ENCODE measurements at regions not wholly inside any gene's neighbourhood (a gene's known extent, or its start where the extent isn't known, plus 50 kb on each side); places are given as distances from the start of the nearest gene placed in this dataset.

DNA sequence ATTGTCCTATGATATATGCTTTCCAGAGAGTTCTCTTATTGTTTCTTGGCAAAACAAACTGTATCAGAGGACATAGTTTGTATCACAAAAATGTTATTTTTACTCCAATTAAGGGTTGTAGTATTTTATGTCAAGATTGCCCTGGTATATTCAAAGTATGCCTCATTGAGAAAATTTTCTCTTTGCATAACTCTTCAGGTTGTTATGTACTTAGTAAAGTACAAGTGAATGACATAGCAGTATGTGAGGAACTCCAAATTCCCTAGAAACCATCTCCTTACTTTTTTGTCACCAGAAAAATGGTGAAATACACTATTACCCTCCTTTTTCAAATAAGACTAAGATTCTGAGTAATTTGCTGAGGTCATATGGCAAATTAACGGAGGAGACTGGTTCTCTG, 355.3 kb downstream of the NFIB start:
- H3K9me3 ChIP-seq = no peaks in the 10 kb centered on the region
- no peaks in the 10 kb centered on the region for H3K36me3 ChIP-seq
- no peak for DNase-seq
- no peaks in the 10 kb centered on the region for H3K27me3 ChIP-seq
- TF ChIP-seq, protein P1, sequence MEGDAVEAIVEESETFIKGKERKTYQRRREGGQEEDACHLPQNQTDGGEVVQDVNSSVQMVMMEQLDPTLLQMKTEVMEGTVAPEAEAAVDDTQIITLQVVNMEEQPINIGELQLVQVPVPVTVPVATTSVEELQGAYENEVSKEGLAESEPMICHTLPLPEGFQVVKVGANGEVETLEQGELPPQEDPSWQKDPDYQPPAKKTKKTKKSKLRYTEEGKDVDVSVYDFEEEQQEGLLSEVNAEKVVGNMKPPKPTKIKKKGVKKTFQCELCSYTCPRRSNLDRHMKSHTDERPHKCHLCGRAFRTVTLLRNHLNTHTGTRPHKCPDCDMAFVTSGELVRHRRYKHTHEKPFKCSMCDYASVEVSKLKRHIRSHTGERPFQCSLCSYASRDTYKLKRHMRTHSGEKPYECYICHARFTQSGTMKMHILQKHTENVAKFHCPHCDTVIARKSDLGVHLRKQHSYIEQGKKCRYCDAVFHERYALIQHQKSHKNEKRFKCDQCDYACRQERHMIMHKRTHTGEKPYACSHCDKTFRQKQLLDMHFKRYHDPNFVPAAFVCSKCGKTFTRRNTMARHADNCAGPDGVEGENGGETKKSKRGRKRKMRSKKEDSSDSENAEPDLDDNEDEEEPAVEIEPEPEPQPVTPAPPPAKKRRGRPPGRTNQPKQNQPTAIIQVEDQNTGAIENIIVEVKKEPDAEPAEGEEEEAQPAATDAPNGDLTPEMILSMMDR (IDR thresholded peaks at IDR 0.05; ENCODE audit: low read depth, low read length) = no peak
- no peaks in the 10 kb centered on the region for H3K4me1 ChIP-seq
- no peak overlapping the region for H3K4me3 ChIP-seq (ENCODE audit: low read depth, low read length)

DNA sequence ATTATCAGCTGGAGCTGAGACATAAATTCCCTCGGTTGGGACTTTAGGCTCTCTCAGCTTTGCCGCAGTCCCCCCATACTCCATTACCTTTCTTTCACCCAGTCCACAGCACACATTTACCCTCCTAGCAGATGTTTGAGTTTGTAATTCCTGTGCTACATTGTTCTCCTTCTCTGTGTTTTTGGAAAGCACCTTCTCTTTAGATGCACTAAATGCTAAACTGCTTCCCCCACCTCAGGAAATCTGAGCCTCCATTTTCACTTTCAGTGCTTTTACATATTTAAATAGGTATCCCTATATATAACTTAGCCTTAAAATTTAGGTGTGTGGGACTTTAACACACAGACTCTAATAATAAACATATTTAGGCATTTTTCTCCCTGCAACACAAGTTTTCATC, 356.9 kb downstream of the NFIB start:
- Histone ChIP-seq H3K27me3 (no peaks in the 10 kb centered on the region), H3K9me3 (no peaks in the 10 kb centered on the region), H3K4me1 (no peaks in the 10 kb centered on the region), H3K36me3 (no peaks in the 10 kb centered on the region), H3K4me3 (ENCODE audit: low read depth, low read length) (no peak overlapping the region)
- TF ChIP-seq, protein P1 (IDR thresholded peaks at IDR 0.05; ENCODE audit: low read depth, low read length) = no peak
- no peak for DNase-seq

DNA sequence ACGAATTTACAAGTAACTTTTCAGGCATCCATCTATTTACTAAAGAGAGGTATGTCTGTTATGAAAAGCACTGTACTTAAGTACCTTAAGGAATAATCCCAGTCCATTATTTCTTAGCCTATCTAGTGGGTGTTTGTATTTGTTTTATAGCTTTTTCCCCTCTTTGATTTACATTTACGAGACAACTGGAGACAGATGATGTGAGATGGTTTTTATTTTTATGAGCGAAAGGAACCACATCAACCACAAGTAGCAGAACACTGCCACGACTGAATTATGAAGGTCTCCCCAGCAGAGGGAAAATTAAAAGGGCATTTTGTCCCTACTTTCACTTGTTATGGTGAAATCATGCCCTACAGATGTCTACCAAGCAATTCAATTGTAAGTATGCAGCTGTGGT, 357.8 kb downstream of the NFIB start:
- H3K9me3 ChIP-seq = no peaks in the 10 kb centered on the region
- no peaks in the 10 kb centered on the region for H3K36me3 ChIP-seq
- no peak for DNase-seq
- H3K4me1 ChIP-seq = no peaks in the 10 kb centered on the region
- H3K27me3 ChIP-seq = no peaks in the 10 kb centered on the region
- TF ChIP-seq, protein P1 (IDR thresholded peaks at IDR 0.05; ENCODE audit: low read depth, low read length) = no peak
- H3K4me3 ChIP-seq (ENCODE audit: low read depth, low read length) = no peak overlapping the region

DNA sequence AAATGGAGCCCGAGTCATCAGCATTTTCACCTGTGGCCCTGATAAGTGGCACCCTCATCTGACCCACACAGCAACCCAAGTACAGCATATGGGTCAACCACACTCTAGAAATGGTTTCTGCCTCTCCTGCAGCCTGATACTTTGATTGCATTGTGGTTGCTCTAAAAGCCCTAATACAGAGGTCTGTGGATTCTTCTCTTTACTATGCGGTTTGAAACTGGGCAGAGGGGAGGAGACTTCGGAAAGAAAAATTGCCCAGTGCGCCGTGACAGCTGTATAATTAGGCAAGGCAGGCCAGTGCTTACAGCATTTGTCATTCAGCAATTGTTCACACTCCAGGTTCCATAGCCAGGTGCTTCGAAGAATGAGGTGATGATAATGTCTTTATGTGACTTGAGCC, 361.0 kb downstream of the NFIB start:
- H3K27me3 ChIP-seq = no peaks in the 10 kb centered on the region
- DNase-seq = no peak

DNA sequence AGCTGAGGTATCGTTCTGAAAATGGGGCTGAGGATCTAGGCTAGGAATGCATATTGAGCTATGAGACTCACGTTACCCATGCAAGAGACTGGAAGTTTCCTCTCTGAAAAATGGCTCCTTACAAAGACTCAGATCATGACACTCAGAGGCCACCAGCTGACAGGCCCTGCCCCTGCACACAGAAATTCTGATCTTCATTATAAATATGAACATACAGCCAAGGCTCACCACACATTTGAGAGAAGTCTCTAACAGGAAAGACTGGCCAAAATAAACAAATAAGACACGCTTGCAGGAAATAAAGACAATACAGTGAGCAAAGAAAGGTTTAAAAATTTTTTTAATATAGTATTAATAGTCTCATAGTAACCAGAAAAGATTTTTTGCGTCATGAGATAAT, 365.9 kb downstream of the NFIB start:
- H3K9me3 ChIP-seq = no peaks in the 10 kb centered on the region
- TF ChIP-seq, protein P1 (IDR thresholded peaks at IDR 0.05; ENCODE audit: low read depth, low read length) = no peak
- no peaks in the 10 kb centered on the region for H3K4me1 ChIP-seq
- DNase-seq = no peak
- no peaks in the 10 kb centered on the region for H3K36me3 ChIP-seq
- H3K4me3 ChIP-seq (ENCODE audit: low read depth, low read length) = no peak overlapping the region
- H3K27me3 ChIP-seq = no peaks in the 10 kb centered on the region

More for the DNA sequence above, 361.0 kb downstream of the NFIB start:
- Histone ChIP-seq H3K36me3 (no peaks in the 10 kb centered on the region), H3K4me3 (ENCODE audit: low read depth, low read length) (no peak overlapping the region), H3K9me3 (no peaks in the 10 kb centered on the region), H3K4me1 (no peaks in the 10 kb centered on the region)
- TF ChIP-seq, protein P1 (IDR thresholded peaks at IDR 0.05; ENCODE audit: low read depth, low read length) = no peak

DNA sequence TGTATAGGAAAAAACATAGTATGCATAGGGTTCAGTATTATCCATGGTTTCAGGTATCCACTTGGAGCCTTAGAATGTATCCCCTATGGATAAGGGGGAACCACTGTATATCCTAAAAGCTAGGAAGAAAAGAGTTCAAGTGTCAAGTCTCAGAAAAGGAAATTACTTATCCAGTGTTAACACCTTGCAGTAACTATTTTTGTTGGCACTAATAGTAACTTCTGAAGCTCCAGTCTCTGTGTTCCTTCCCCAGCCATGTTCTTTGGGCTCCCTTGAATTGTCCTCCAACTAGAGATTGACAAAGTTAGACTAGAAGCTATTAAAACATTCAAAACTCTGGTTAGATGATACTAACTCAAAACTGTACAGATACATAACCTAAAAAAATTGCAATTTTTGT, 370.8 kb downstream of the NFIB start:
- H3K36me3 ChIP-seq = no peaks in the 10 kb centered on the region
- TF ChIP-seq, protein P1 (IDR thresholded peaks at IDR 0.05; ENCODE audit: low read depth, low read length) = no peak
- H3K4me1 ChIP-seq = no peaks in the 10 kb centered on the region
- H3K27me3 ChIP-seq = no peaks in the 10 kb centered on the region
- no peaks in the 10 kb centered on the region for H3K9me3 ChIP-seq
- H3K4me3 ChIP-seq (ENCODE audit: low read depth, low read length) = no peak overlapping the region
- DNase-seq = no peak

Measured in BE2C (cell line).